ENCODE measurements at regions not wholly inside any gene's neighbourhood (a gene's known extent, or its start where the extent isn't known, plus 50 kb on each side); places are given as distances from the start of the nearest gene placed in this dataset.
"Not testable (repeated sequence)": the region's sequence is repeated elsewhere in the genome, so short reads cannot be mapped to it uniquely, and the experiment has no call there.

DNA sequence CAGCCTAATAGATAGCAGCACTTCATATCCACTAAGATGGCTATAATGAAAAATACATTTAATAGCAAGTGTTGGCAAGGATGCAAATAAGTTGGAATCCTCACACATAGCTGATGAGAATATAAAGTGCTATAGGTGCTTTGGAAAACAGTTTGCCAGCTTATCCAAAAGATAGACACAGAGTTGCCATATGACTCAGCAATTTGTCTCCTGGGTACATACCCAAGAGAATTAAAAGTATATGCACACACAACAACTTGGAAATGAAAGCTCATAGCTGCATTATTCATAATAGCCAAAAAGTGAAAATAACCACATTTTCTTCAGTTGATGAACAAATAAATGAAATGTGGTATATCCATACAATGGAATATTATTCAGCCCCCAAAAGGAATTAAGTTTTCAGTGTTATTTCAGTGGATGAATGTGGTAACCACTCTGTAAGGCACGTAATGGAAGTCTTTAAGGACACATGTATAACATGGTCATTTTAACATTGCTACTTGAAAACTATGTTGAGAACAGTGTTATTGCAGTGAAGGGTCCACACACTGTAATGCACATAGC is 320.9 kb upstream of the ADGRL3 start:
- no peak for DNase-seq (ENCODE audit: low spot score)

DNA sequence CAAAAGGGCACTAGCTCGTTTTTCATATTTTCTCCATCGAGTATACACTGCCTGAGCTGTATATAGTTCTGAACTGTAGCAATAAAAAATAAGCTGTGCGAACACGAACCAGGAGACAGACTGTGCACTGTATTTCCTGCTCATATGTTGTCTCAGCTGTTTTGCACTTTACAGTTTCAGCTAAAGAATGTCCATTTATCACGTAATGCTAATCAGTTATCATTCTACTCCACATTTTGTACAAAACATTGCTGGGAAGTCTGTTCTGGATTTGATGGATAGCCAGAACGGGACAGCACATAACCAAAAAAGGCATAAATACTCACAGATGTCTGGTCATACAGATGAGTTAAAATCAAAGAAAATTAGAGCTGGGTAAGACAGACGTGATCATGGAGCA is 315.5 kb upstream of the ADGRL3 start:
- DNase-seq (ENCODE audit: low spot score): no peak

DNA sequence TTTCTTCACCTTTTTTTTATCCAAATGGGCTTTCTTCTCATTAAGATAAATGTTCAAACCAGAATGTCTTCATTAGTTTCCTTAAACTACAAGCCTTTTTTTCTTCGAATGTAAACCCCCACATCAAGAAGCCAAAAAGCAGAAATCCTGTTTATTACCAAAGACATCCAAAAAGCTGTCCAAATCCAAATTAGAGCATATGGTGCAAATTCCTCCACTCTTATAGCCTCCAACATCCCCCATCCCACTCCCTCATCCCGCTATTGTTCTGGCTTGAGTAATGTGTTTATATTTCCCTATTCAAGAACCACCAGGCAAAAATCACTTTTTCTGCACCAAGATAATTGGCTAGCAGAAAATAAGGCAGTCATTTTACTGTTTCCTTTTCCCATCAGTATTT is 315.1 kb upstream of the ADGRL3 start:
- no peak for DNase-seq (ENCODE audit: low spot score)

DNA sequence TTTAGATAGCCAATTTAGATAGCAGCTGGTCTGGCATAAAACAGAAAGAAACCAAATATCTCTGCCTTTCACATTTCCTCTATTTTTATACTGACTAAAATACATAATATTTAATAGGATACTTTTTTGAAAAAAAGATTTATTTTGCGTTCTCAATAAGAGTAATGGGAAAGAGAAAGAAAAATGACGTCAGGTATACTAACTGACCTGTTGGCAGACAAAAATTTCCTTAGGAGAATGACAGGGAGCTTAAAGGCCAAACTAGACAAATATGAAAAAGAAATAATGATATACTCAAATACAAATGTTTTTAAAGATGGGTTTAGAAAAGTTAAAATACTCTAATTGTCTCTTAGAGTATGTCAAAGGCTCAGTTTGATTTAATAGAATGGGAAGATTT is 309.4 kb upstream of the ADGRL3 start:
- DNase-seq (ENCODE audit: low spot score): no peak

DNA sequence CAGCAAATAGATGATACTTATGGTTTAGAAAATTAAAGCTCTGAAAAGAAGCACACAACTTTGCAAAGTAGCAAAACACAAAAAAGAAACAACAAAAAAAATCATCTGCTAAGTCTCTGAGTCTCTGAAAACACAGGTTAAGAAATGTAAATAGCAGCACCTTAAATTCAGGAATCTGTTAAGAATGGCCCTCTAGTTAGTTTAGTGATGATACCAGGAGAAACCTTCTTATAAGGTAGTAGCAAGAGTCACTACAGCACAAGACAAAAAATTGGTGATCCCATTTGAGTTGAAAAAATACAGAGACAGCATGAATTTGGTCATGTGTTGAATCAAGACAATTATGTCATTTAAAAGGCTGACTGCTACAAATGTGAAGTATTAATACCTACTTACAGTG is 308.2 kb upstream of the ADGRL3 start:
- no peak for DNase-seq (ENCODE audit: low spot score)

DNA sequence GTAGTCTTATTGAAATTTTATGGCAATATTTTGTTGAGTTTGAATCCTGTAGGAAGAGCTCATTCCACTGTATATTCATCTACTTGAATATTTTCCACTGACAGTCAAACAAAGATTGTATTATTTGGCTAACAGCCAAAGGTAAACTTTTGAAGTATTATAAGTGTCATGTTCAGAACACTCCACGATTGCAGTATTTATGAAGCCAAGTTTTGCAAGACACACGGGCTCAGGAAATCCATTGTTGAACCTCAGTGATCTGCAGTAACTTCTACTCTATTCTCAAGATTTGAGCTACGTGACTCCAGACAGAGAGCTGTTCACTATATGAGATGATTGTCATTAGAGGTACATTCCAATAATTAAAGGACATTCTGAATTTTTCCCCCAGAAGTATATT is 302.7 kb upstream of the ADGRL3 start:
- peak; percentile 1 for DNase-seq (ENCODE audit: low spot score)

DNA sequence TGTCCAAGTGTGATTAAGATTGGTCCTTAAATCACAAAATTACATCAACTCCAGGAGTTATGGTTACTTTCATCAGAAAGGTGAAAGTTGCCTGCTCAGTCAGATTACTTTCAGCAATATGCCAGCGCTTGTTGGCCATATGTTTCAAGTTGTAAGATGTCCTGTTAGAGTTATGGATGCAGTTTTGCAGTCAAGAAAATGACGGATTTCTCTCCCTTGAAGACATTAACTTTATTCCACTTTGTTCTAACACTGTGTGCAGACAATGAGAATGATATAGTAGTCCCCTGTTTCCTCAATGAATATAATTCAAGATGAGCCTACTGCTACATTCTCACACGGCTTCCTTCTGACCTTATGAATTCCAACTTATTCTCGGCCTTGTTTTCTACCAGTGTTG is 295.0 kb upstream of the ADGRL3 start:
- no peak for DNase-seq (ENCODE audit: low spot score)

DNA sequence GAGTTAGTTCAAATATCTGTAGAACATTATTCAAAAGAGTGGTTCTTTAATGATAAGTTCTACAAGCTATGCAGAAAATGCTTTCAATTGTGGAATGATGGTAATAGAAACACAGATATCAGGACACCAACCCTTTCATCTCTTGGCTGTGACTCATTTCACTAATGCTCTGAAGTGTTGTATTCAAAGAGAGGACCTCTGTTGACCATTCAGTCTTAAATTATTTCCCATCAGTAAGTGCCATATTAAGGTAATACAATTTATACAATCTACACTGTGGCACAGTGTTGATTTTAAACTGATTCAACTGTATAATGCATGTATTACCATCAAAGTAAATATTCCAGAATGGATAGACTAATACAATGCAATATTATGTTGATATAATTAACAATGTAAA is 289.0 kb upstream of the ADGRL3 start:
- DNase-seq (ENCODE audit: low spot score): no peak

DNA sequence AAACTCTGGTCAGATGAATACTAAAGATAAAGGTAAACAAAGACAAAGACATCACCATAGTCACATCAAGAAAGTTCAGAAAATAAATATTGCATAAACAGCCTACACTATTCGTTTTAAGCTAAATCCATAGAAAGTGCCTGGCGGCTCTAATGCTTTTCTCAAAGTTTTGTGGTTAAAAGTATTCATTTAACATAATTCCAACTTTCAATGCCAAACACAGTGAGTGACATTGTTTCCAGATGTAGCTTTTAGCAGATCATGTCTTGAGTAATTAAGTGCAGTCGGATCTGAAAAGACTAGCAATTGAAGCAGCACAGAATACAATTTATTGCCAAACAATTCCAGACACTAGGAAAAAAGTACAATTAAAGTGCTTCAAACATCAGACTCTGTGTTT is 287.1 kb upstream of the ADGRL3 start:
- DNase-seq (ENCODE audit: low spot score): no peak

DNA sequence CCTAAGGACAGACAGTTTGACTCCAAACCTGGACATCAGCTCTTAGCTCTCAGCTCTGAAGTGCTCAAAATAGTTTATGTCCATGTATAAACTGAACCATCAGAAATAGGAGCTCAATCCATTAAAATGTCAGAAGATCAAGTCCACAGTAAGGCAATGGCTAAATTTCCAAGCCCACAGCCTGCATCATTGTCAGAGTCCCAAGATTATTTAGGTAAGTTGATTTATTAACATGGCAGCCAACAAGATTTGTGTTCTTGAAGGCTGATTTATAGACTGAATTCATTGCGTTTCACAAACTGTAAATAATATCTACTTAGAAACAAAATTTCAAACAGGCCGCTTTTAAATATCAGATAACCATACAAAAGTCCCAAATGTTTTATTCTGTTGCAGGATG is 286.5 kb upstream of the ADGRL3 start:
- DNase-seq (ENCODE audit: low spot score): no peak

DNA sequence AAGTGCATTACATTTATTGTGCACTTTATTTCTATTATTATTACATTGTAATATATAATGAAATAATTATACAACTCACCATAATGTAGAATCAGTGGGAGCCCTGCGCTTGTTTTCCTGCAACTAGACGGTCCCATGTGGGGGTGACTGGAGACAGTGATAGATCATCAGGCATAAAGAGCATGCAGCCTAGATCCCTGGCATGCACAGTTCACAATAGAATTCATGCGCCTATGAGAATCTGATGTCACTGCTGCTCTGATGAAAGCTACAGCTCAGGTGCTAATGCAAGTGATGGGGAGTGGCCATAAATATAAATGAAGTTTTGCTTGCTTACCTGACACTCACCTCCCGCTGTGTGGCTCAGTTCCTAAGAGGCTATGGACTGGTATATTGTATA is 278.4 kb upstream of the ADGRL3 start:
- not testable (repeated sequence) for DNase-seq (ENCODE audit: low spot score)

DNA sequence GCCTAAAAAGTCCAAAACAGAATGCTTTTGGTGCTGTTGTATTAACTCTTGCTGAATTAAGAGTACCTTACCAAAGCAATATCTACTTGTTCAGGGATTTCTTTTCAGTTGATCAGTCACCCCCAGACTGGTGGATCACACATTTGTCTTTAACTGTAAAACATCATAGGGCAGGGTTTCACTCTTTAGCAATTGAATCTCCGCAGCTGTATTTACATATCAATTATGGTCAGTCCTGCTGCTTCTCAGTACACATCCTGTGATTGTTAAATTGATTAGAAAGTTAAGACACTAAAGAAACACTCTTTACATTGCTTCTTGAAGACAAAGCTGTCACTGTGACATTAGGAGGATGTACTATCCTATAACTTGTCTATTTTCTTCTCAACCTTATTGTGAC is 277.1 kb upstream of the ADGRL3 start:
- DNase-seq (ENCODE audit: low spot score): no peak

DNA sequence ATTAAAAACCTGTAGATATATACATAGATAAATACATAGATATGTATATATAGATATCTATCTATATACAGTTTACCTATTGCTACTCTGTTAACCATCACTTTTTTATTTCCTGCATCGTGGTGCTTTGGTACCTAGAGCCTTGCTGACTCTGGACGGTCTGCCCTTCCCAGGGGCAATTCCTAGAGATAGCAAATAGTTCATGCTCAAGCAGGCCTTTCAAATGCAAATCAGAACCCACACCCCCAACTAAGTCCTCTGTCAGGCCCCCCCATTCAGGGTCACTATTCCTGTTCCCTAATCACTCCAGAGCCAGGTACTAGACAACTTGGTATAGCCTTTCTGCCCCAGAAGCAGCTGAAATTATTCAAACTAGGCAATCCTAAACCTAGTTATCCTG is 273.5 kb upstream of the ADGRL3 start:
- DNase-seq (ENCODE audit: low spot score): no peak

DNA sequence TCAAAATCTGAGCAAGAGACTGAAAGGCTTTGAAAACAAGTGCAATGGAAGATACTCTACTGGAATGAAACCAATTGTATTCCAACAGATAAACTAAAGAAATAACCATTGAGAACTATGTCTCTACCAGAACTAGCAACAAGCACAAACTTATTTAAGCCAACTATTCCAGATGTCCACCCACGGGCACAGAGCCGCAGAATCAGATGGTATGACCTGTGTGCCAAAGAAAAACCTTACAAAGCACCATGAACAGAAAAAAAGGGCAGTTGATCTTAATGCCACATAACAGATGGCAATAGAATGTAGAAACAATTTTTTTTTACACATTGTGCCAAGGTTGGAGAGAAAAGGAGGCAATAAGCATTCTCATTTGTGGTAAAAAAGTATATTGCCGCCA is 269.3 kb upstream of the ADGRL3 start:
- DNase-seq (ENCODE audit: low spot score): no peak

DNA sequence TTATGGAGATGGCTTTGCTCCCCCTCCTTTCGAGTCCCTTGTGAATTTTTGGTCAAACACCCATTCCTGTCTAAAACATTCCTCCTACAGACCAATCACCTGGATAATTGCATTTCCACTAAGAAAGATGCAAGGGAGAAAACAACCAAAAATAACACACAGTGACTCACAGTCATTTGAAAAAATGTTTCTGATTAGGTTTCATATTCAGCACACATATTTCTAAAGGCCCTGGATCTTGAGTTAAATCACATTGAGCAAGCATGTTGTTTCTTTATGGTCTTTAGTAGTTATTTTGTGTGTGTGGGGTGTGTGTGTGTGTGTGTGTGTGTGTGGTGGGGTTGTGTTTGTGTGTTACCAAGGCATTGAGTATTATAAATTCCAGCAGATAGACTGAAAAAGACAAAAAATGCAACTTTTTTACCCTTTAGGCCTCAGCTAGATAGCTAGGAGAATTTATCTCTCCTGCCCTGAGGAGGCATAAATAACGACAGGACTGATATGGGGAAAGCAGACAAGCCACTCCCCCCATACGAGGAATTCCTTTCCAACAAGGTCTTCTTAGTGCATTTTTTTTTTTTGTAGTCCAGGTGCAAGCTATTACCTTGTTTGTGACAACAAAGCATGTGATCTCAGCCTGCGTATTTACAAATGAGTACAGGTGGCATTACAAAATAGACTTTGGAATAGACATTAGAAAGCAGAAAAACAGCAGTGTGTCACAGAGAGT is 265.4 kb upstream of the ADGRL3 start:
- DNase-seq (ENCODE audit: low spot score): no peak

DNA sequence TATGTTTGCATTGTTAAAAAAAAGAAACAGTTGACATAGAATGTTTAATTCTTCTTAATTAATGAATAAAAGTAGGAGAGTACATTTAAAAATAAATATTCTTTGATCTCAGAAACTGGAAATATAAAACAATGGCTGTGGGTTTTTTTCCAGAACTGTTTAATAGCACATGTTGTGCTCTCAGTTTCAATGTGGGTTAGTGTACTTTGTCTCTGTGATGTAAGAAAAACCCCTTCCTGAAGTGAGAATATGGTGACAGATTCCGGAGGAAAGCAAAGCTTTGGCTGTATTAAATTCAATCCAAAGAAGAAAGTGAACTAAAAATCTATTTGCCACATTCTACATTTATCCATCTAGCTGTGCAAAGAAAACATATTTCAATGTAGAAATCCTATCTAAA is 261.9 kb upstream of the ADGRL3 start:
- DNase-seq (ENCODE audit: low spot score): no peak

DNA sequence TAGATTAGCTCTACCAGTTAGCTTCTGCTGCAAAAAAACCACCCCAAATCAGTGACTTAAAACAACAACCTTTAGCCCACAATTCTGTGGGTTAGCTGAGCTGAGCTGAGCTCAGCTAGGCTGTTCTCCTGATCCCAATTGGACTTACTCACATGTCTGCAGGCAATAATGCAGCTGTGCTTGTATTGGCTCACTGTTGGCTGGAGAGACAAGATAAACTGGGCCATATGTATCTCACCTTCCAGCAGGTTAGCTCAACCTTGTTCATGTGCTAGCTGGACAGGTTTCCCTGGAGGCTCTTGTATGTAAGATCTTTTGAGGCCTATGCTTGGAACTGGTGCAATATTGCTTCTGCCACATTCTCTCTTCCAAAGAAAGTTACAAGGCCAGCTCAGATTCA is 261.5 kb upstream of the ADGRL3 start:
- no peak for DNase-seq (ENCODE audit: low spot score)

DNA sequence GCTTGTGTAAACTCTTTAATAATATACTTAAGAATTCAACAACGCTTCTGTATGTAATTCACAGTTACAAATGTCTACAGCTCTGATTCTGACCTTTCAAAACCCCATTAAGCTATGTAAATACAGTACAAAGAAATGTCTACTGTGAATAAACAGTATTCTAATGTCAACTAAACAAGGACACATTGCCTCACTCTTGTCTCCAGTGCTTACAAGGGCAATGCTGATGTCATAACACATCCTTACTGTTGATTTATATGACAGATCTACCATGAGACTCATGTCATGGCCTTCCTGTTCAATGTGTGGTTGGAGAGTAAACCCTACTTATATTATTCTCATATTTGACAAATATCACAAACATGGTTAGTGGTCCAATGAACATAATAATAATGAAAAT is 256.1 kb upstream of the ADGRL3 start:
- DNase-seq (ENCODE audit: low spot score): no peak

DNA sequence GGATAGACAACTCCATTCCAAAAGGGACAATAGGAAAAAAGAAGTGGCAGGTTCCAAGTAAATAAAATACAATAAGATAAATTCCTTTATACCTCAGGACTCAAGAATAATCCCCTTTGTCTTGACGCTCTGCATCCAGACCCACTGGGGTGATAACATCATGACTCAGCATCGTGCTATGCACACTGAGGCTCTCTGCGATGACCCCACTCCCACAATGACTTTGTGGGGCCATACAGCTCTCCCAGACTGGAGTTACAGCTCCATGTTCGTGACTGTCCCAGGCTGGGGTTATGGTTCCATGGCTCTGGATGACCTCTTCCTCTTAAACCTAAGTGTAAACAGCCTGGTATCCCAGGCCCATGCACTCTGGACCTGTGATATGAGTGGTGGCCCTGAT is 254.5 kb upstream of the ADGRL3 start:
- DNase-seq (ENCODE audit: low spot score): no peak

DNA sequence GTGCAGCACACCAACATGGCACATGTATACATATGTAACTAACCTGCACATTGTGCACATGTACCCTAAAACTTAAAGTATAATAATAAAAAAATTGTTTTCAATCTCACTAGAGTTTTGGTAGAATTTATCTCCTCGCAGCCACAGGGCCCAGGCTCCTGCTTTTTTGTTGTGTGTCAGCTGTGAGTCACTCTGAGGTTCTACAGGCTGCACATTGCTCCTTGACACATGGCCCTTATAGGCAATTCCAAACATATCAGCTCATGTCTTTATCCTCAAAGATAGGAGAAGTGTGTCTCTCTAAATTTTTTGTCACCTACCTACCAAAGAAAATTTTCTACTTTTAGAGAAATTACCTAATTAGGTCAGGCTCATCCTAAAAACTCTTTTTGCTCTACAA is 252.1 kb upstream of the ADGRL3 start:
- DNase-seq (ENCODE audit: low spot score): no peak

DNA sequence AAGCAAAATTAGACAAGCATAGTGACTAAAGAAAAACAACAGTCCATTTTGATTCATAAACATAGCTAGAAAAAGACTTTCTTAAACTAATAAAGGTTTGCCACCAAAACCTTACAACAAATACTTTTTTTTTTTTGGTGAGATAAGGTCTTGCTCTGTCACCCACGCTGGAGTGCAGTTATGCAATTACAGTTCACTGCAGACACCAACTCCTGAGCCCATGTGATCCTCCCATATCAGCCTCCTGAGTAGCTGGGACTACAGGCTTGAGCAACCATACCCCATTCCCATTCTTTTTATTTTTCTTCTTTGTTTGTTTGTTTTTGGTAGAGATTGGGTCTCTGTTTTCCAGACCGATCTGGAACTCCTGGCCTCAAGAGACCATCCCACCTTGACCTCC is 247.2 kb upstream of the ADGRL3 start:
- no peak for DNase-seq (ENCODE audit: low spot score)

DNA sequence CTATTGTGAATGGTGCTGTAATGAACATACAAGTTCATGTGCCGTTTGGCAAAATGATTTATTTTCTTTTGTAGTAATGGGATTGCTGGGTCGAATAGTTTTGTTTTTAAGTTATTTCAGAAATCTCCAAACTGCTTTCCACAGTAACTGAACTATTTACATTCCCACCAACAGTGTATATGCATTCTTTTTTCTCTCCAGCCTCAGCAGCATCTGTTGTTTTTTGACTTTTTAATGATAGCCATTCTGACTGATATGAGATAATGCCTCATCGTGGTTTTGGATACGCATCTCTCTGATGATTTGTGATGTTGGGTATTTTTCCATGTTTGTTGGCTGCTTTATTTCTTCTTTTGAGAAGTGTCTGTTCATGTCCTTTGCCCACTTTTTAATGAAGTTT is 246.3 kb upstream of the ADGRL3 start:
- no peak for DNase-seq (ENCODE audit: low spot score)

DNA sequence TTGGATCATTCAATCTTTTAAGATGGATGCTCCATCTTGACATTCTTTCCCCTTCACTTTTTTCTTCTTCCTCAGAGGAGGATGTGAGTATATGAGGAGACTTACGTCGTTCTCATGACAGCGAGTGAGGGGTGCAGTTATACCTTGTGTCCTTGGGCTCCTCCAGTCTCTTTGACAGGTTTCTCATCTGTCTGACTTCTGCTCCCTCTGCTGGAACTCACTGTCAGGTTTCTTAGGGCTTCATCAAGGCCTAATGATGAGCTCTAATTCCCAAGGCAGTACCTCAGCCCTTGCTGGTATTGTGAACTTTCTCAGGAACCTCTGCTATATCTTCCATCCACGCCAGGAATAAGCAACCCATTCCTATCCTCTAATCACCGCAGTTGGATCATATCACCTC is 237.8 kb upstream of the ADGRL3 start:
- no peak for DNase-seq (ENCODE audit: low spot score)

DNA sequence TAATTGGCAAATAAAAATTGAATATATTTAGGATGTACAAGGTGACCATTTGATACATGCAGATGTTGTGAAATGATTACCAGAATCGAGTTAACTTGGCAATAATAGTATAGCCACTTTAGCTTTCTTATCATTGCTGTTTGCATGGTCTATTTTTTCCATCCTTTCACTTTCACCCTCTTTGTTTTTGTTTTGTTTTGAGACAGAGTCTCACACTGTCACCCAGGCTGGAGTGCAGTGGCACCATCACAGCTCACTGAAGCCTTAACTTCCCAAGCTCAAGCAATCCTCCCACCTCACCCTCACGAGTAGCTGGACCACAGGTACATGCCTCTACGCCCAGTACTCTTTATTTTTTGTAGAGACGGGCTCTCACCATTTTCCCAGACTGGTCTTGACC is 218.6 kb upstream of the ADGRL3 start:
- DNase-seq (ENCODE audit: low spot score): no peak

All from putamen (tissue), 1 donor.